ENCODE measurements at regions not wholly inside any gene's neighbourhood (a gene's known extent, or its start where the extent isn't known, plus 50 kb on each side); places are given as distances from the start of the nearest gene placed in this dataset.

- Histone ChIP-seq H3K4me1 (ENCODE audit: control insufficient read depth, insufficient read depth, low read length) (no peaks in the 10 kb centered on the region), H3K9me3 (ENCODE audit: control insufficient read depth in 2 of 2, low read length in 2 of 2) (no peaks in the 10 kb centered on the region), H3K27me3 (ENCODE audit: control insufficient read depth in 1 of 2, insufficient read depth in 2 of 2, low read length in 2 of 2) (no peaks in the 10 kb centered on the region), H3K4me3 (ENCODE audit: low read length in 2 of 2) (no peak overlapping the region), H3K27ac (ENCODE audit: low read length) (no peak overlapping the region), H3K36me3 (ENCODE audit: control insufficient read depth in 2 of 2, insufficient read depth in 2 of 2, low read length in 2 of 2) (no peaks in the 10 kb centered on the region), H3K9ac (ENCODE audit: low read length in 2 of 2) (no peak overlapping the region)
These were observed 498.3 kb downstream of the KCNH5 start for GRCh38 chr14:62546862-62547474.

- Histone ChIP-seq H3K9me3 (ENCODE audit: control insufficient read depth in 2 of 2, low read length in 2 of 2) (peaks cover 0 to 3% of the 10 kb centered on the region in 2 donors), H3K27ac (ENCODE audit: low read length) (no peak overlapping the region), H3K36me3 (ENCODE audit: control insufficient read depth in 2 of 2, insufficient read depth in 2 of 2, low read length in 2 of 2) (no peaks in the 10 kb centered on the region), H3K27me3 (ENCODE audit: control insufficient read depth in 1 of 2, insufficient read depth in 2 of 2, low read length in 2 of 2) (no peaks in the 10 kb centered on the region), H3K4me3 (ENCODE audit: low read length in 2 of 2) (no peak overlapping the region), H3K9ac (ENCODE audit: low read length in 2 of 2) (no peak overlapping the region), H3K4me1 (ENCODE audit: control insufficient read depth, insufficient read depth, low read length) (no peaks in the 10 kb centered on the region)
These were observed 487.8 kb downstream of the KCNH5 start for GRCh38 chr14:62557416-62557815.

GRCh38 chr14:62558451-62558850, 486.8 kb downstream of the KCNH5 start:
- no peaks in the 10 kb centered on the region for H3K36me3 ChIP-seq (ENCODE audit: control insufficient read depth in 2 of 2, insufficient read depth in 2 of 2, low read length in 2 of 2)

GRCh38 chr14:62585247-62585646, 460.0 kb downstream of the KCNH5 start:
- no peak overlapping the region for H3K9ac ChIP-seq (ENCODE audit: low read length in 2 of 2)
- no peaks in the 10 kb centered on the region for H3K27me3 ChIP-seq (ENCODE audit: control insufficient read depth in 1 of 2, insufficient read depth in 2 of 2, low read length in 2 of 2)
- no peak overlapping the region for H3K27ac ChIP-seq (ENCODE audit: low read length)
- no peaks in the 10 kb centered on the region for H3K36me3 ChIP-seq (ENCODE audit: control insufficient read depth in 2 of 2, insufficient read depth in 2 of 2, low read length in 2 of 2)
- H3K4me1 ChIP-seq (ENCODE audit: control insufficient read depth, insufficient read depth, low read length) = no peaks in the 10 kb centered on the region
- no peaks in the 10 kb centered on the region for H3K9me3 ChIP-seq (ENCODE audit: control insufficient read depth in 2 of 2, low read length in 2 of 2)
- no peak overlapping the region for H3K4me3 ChIP-seq (ENCODE audit: low read length in 2 of 2)

More at GRCh38 chr14:62558451-62558850, 486.8 kb downstream of the KCNH5 start:
- Histone ChIP-seq H3K9me3 (ENCODE audit: control insufficient read depth in 2 of 2, low read length in 2 of 2) (no peaks in the 10 kb centered on the region), H3K9ac (ENCODE audit: low read length in 2 of 2) (no peak overlapping the region), H3K27ac (ENCODE audit: low read length) (no peak overlapping the region), H3K4me1 (ENCODE audit: control insufficient read depth, insufficient read depth, low read length) (no peaks in the 10 kb centered on the region), H3K4me3 (ENCODE audit: low read length in 2 of 2) (no peak overlapping the region), H3K27me3 (ENCODE audit: control insufficient read depth in 1 of 2, insufficient read depth in 2 of 2, low read length in 2 of 2) (no peaks in the 10 kb centered on the region)

GRCh38 chr14:62592877-62593276, 452.4 kb downstream of the KCNH5 start:
- no peak overlapping the region for H3K4me3 ChIP-seq (ENCODE audit: low read length in 2 of 2)
- H3K36me3 ChIP-seq (ENCODE audit: control insufficient read depth in 2 of 2, insufficient read depth in 2 of 2, low read length in 2 of 2) = no peaks in the 10 kb centered on the region
- H3K9ac ChIP-seq (ENCODE audit: low read length in 2 of 2) = no peak overlapping the region

GRCh38 chr14:62597143-62597542, 448.1 kb downstream of the KCNH5 start:
- no peak overlapping the region for H3K9ac ChIP-seq (ENCODE audit: low read length in 2 of 2)
- H3K4me1 ChIP-seq (ENCODE audit: control insufficient read depth, insufficient read depth, low read length) = no peaks in the 10 kb centered on the region
- H3K9me3 ChIP-seq (ENCODE audit: control insufficient read depth in 2 of 2, low read length in 2 of 2) = no peaks in the 10 kb centered on the region
- H3K36me3 ChIP-seq (ENCODE audit: control insufficient read depth in 2 of 2, insufficient read depth in 2 of 2, low read length in 2 of 2) = no peaks in the 10 kb centered on the region
- no peak overlapping the region for H3K27ac ChIP-seq (ENCODE audit: low read length)
- no peak overlapping the region for H3K4me3 ChIP-seq (ENCODE audit: low read length in 2 of 2)
- no peaks in the 10 kb centered on the region for H3K27me3 ChIP-seq (ENCODE audit: control insufficient read depth in 1 of 2, insufficient read depth in 2 of 2, low read length in 2 of 2)

More at GRCh38 chr14:62592877-62593276, 452.4 kb downstream of the KCNH5 start:
- H3K27ac ChIP-seq (ENCODE audit: low read length) = no peak overlapping the region
- H3K9me3 ChIP-seq (ENCODE audit: control insufficient read depth in 2 of 2, low read length in 2 of 2) = no peaks in the 10 kb centered on the region
- H3K27me3 ChIP-seq (ENCODE audit: control insufficient read depth in 1 of 2, insufficient read depth in 2 of 2, low read length in 2 of 2) = no peaks in the 10 kb centered on the region
- no peaks in the 10 kb centered on the region for H3K4me1 ChIP-seq (ENCODE audit: control insufficient read depth, insufficient read depth, low read length)

GRCh38 chr14:62599616-62600385, 445.5 kb downstream of the KCNH5 start:
- Histone ChIP-seq H3K27me3 (ENCODE audit: control insufficient read depth in 1 of 2, insufficient read depth in 2 of 2, low read length in 2 of 2) (no peaks in the 10 kb centered on the region), H3K36me3 (ENCODE audit: control insufficient read depth in 2 of 2, insufficient read depth in 2 of 2, low read length in 2 of 2) (no peaks in the 10 kb centered on the region), H3K9me3 (ENCODE audit: control insufficient read depth in 2 of 2, low read length in 2 of 2) (no peaks in the 10 kb centered on the region), H3K4me1 (ENCODE audit: control insufficient read depth, insufficient read depth, low read length) (no peaks in the 10 kb centered on the region), H3K9ac (ENCODE audit: low read length in 2 of 2) (no peak overlapping the region), H3K4me3 (ENCODE audit: low read length in 2 of 2) (no peak overlapping the region), H3K27ac (ENCODE audit: low read length) (no peak overlapping the region)

- no peaks in the 10 kb centered on the region for H3K4me1 ChIP-seq (ENCODE audit: control insufficient read depth, insufficient read depth, low read length)
- no peaks in the 10 kb centered on the region for H3K36me3 ChIP-seq (ENCODE audit: control insufficient read depth in 2 of 2, insufficient read depth in 2 of 2, low read length in 2 of 2)
- H3K9ac ChIP-seq (ENCODE audit: low read length in 2 of 2) = no peak overlapping the region
These were observed 442.5 kb downstream of the KCNH5 start for GRCh38 chr14:62602712-62603111.

GRCh38 chr14:62604524-62604923, 440.7 kb downstream of the KCNH5 start:
- no peak overlapping the region for H3K4me3 ChIP-seq (ENCODE audit: low read length in 2 of 2)
- no peaks in the 10 kb centered on the region for H3K36me3 ChIP-seq (ENCODE audit: control insufficient read depth in 2 of 2, insufficient read depth in 2 of 2, low read length in 2 of 2)
- no peaks in the 10 kb centered on the region for H3K9me3 ChIP-seq (ENCODE audit: control insufficient read depth in 2 of 2, low read length in 2 of 2)
- H3K4me1 ChIP-seq (ENCODE audit: control insufficient read depth, insufficient read depth, low read length) = no peaks in the 10 kb centered on the region
- no peak overlapping the region for H3K27ac ChIP-seq (ENCODE audit: low read length)
- H3K27me3 ChIP-seq (ENCODE audit: control insufficient read depth in 1 of 2, insufficient read depth in 2 of 2, low read length in 2 of 2) = no peaks in the 10 kb centered on the region
- no peak overlapping the region for H3K9ac ChIP-seq (ENCODE audit: low read length in 2 of 2)

More at GRCh38 chr14:62602712-62603111, 442.5 kb downstream of the KCNH5 start:
- Histone ChIP-seq H3K27me3 (ENCODE audit: control insufficient read depth in 1 of 2, insufficient read depth in 2 of 2, low read length in 2 of 2) (no peaks in the 10 kb centered on the region), H3K9me3 (ENCODE audit: control insufficient read depth in 2 of 2, low read length in 2 of 2) (no peaks in the 10 kb centered on the region), H3K4me3 (ENCODE audit: low read length in 2 of 2) (no peak overlapping the region), H3K27ac (ENCODE audit: low read length) (no peak overlapping the region)

GRCh38 chr14:62614122-62614521, 431.1 kb downstream of the KCNH5 start:
- no peaks in the 10 kb centered on the region for H3K4me1 ChIP-seq (ENCODE audit: control insufficient read depth, insufficient read depth, low read length)
- no peaks in the 10 kb centered on the region for H3K9me3 ChIP-seq (ENCODE audit: control insufficient read depth in 2 of 2, low read length in 2 of 2)
- no peak overlapping the region for H3K4me3 ChIP-seq (ENCODE audit: low read length in 2 of 2)
- no peak overlapping the region for H3K27ac ChIP-seq (ENCODE audit: low read length)
- H3K27me3 ChIP-seq (ENCODE audit: control insufficient read depth in 1 of 2, insufficient read depth in 2 of 2, low read length in 2 of 2) = no peaks in the 10 kb centered on the region
- H3K36me3 ChIP-seq (ENCODE audit: control insufficient read depth in 2 of 2, insufficient read depth in 2 of 2, low read length in 2 of 2) = no peaks in the 10 kb centered on the region
- H3K9ac ChIP-seq (ENCODE audit: low read length in 2 of 2) = no peak overlapping the region

GRCh38 chr14:62616668-62617067, 428.6 kb downstream of the KCNH5 start:
- Histone ChIP-seq H3K27ac (ENCODE audit: low read length) (no peak overlapping the region), H3K4me1 (ENCODE audit: control insufficient read depth, insufficient read depth, low read length) (no peaks in the 10 kb centered on the region), H3K9me3 (ENCODE audit: control insufficient read depth in 2 of 2, low read length in 2 of 2) (no peaks in the 10 kb centered on the region), H3K36me3 (ENCODE audit: control insufficient read depth in 2 of 2, insufficient read depth in 2 of 2, low read length in 2 of 2) (no peaks in the 10 kb centered on the region), H3K9ac (ENCODE audit: low read length in 2 of 2) (no peak overlapping the region), H3K27me3 (ENCODE audit: control insufficient read depth in 1 of 2, insufficient read depth in 2 of 2, low read length in 2 of 2) (no peaks in the 10 kb centered on the region), H3K4me3 (ENCODE audit: low read length in 2 of 2) (no peak overlapping the region)

All from stomach smooth muscle (tissue), 2 donors.